H1 (cell line): ENCODE measurements at regions not wholly inside any gene's neighbourhood (a gene's known extent, or its start where the extent isn't known, plus 50 kb on each side); places are given as distances from the start of the nearest gene placed in this dataset.

Experiments
- CBX5 ChIP-seq: fragments of 300-800, 300-1000 bp; sonication (generic); IDR thresholded peaks from 2 replicates; pipeline ENCODE4 v1.7.1; 2016; ENCODE audit warnings: antibody characterized with exemption, low read length, low read depth
- GABPA ChIP-seq: IDR thresholded peaks from 2 replicates; pipeline ENCODE4 v1.6.1; 2011; ENCODE audit warnings: mild to moderate bottlenecking, low read length, moderate library complexity, borderline replicate concordance; ENCODE audit not compliant: insufficient read depth
- MAFK ChIP-seq: IDR thresholded peaks from 2 replicates; pipeline ENCODE4 v1.6.1; 2012; ENCODE audit warnings: low read depth, mild to moderate bottlenecking, improper control_type of control experiment, low read length
- POLR2A ChIP-seq, 2 experiments: IDR thresholded peaks; 1 replicate in 1 of 2; 2 replicates in 1 of 2; pipeline ENCODE4 v1.6.1; 2011; ENCODE audit warnings: low read depth in 2 of 2, low read length in 2 of 2, mild to moderate bottlenecking in 2 of 2; ENCODE audit errors: control extremely low read depth in 1 of 2
- POLR2AphosphoS5 ChIP-seq: IDR thresholded peaks from 2 replicates; pipeline ENCODE4 v1.6.1; 2011; ENCODE audit warnings: low read depth, low read length
- SP1 ChIP-seq: IDR thresholded peaks from 2 replicates; pipeline ENCODE4 v1.6.1; 2011; ENCODE audit warnings: low read depth, low read length
- SRF ChIP-seq: IDR thresholded peaks from 2 replicates; pipeline ENCODE4 v1.6.1; 2011; ENCODE audit warnings: mild to moderate bottlenecking, low read depth, low read length, moderate library complexity
- TEAD4 ChIP-seq: IDR thresholded peaks from 2 replicates; pipeline ENCODE4 v1.6.1; 2012; ENCODE audit warnings: low read depth, low read length, inconsistent platforms, mixed read lengths
- YY1 ChIP-seq: IDR thresholded peaks from 2 replicates; pipeline ENCODE4 v1.6.1; 2011; ENCODE audit warnings: low read depth, mild to moderate bottlenecking, low read length
- TF ChIP-seq, protein P1 (sequence below), 3 experiments: IDR thresholded peaks; 1 replicate in 2 of 3; 2 replicates in 1 of 3; pipeline versions ENCODE4 v1.5.1 to v1.6.1; 2011; ENCODE audit warnings: low read length in 3 of 3, mild to moderate bottlenecking in 3 of 3, inconsistent platforms in 2 of 3, low read depth in 1 of 3, moderate library complexity in 1 of 3; ENCODE audit not compliant: insufficient read depth in 1 of 3; ENCODE audit errors: control extremely low read depth in 1 of 3
- TF ChIP-seq, protein P2 (sequence below): IDR thresholded peaks from 2 replicates; pipeline ENCODE4 v1.6.1; 2011; ENCODE audit warnings: low read length, improper control_type of control experiment
- TF ChIP-seq, protein P3 (sequence below): IDR thresholded peaks from 2 replicates; pipeline ENCODE4 v1.6.1; 2011; ENCODE audit warnings: low read depth, mild to moderate bottlenecking, low read length; ENCODE audit not compliant: insufficient read depth
- TF ChIP-seq, protein P4 (sequence below): IDR thresholded peaks from 2 replicates; pipeline ENCODE4 v1.6.1; 2012; ENCODE audit warnings: inconsistent platforms

DNA sequence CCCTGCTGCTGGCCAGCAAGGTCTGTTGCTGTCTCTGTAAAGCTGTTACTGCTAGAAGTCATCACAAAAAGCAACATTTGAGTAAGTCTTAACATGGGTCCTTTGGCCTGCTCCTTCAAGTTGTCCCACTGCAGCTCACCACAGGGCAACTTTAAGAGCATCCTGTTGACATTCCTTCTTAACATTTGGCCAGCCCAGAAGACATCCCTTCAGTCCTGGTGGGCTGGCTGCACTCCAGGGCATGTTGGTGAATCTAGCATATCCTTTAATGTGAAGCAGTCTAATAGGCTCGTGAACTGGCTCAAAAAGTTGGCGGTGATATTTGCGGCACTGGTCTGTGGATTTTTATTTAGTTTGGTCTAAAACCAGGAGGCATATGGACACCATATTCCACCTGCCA is 92.2 kb upstream of the MAML3 start:
- no peak for TF ChIP-seq YY1
- TF ChIP-seq, protein P1, sequence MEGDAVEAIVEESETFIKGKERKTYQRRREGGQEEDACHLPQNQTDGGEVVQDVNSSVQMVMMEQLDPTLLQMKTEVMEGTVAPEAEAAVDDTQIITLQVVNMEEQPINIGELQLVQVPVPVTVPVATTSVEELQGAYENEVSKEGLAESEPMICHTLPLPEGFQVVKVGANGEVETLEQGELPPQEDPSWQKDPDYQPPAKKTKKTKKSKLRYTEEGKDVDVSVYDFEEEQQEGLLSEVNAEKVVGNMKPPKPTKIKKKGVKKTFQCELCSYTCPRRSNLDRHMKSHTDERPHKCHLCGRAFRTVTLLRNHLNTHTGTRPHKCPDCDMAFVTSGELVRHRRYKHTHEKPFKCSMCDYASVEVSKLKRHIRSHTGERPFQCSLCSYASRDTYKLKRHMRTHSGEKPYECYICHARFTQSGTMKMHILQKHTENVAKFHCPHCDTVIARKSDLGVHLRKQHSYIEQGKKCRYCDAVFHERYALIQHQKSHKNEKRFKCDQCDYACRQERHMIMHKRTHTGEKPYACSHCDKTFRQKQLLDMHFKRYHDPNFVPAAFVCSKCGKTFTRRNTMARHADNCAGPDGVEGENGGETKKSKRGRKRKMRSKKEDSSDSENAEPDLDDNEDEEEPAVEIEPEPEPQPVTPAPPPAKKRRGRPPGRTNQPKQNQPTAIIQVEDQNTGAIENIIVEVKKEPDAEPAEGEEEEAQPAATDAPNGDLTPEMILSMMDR (IDR thresholded peaks at IDR 0.05; ENCODE audit: control extremely low read depth in 1 of 3, insufficient read depth in 1 of 3, low read depth in 1 of 3, low read length in 3 of 3), result no peak
- TF ChIP-seq SP1, result no peak
- TF ChIP-seq, protein P2, sequence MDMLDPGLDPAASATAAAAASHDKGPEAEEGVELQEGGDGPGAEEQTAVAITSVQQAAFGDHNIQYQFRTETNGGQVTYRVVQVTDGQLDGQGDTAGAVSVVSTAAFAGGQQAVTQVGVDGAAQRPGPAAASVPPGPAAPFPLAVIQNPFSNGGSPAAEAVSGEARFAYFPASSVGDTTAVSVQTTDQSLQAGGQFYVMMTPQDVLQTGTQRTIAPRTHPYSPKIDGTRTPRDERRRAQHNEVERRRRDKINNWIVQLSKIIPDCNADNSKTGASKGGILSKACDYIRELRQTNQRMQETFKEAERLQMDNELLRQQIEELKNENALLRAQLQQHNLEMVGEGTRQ, result no peak
- TF ChIP-seq TEAD4, result no peak
- no peak for TF ChIP-seq CBX5
- TF ChIP-seq POLR2A (IDR thresholded peaks at IDR 0.05; ENCODE audit: control extremely low read depth in 1 of 2, low read depth in 2 of 2, low read length in 2 of 2), result no peak
- no peak for TF ChIP-seq SRF
- TF ChIP-seq GABPA, result no peak
- TF ChIP-seq, protein P3, sequence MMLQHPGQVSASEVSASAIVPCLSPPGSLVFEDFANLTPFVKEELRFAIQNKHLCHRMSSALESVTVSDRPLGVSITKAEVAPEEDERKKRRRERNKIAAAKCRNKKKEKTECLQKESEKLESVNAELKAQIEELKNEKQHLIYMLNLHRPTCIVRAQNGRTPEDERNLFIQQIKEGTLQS, result no peak
- TF ChIP-seq, protein P4, sequence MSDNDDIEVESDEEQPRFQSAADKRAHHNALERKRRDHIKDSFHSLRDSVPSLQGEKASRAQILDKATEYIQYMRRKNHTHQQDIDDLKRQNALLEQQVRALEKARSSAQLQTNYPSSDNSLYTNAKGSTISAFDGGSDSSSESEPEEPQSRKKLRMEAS, result no peak
- no peak for TF ChIP-seq POLR2AphosphoS5
- TF ChIP-seq MAFK, result no peak
